Fibroblast of skin of left quadriceps (primary cell): ENCODE measurements at regions not wholly inside any gene's neighbourhood (a gene's known extent, or its start where the extent isn't known, plus 50 kb on each side); places are given as distances from the start of the nearest gene placed in this dataset.
A peak's percentile ranks its signal among the peaks of the same experiment; 100 is the strongest.
"Not testable (repeated sequence)": the region's sequence is repeated elsewhere in the genome, so short reads cannot be mapped to it uniquely, and the experiment has no call there.

Source experiments
- DNase-seq, 2 experiments: peaks; one replicate each; pipeline ENCODE4 v3.0.0-alpha.2; 2013; ENCODE audit warnings: low read depth in 2 of 2

DNA sequence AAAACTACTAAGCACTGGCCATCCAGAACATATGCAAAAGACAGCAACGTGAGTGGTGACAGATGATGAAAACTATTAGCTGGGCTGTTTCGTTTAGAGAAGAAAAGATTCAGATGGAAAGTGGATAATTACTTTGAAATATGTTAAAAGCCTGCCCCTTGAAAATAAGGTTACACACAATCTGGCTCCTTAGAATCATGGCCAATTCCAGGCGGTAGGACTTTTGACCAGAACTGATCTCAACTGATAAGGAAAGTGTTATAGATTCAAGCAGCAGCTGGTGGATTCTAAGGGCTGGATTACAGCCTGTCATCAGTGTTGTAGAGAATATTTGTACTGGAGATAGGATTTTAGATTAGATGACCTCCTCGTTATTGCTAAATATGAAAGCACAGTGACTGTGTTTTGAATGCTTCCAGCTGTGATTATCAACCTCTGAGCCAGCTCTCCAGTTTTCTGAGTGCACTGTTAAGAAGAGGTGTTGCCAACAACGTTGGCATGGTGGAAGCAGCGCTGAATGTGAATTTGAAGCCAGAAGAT is 75.1 kb downstream of the KBTBD2 start:
- not testable (repeated sequence) for DNase-seq

DNA sequence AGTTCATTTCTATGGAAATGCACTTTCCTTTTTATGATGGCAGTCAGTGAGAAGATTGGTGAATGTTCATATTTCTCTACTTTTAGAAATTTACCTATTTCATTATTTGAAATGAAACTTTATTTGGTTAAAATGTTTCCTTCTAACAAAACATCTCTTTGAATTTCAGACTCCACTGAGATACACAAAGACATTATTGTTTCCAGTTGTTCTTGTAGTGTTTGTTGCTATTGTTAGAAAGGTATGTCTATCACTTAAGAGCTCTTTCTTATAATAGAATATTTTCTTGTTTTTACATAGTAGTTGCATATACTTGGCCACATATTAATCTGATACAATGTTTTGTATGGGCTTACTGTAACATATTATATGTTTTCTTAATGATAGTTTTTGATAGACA is 76.8 kb downstream of the KBTBD2 start:
- not testable (repeated sequence) for DNase-seq

DNA sequence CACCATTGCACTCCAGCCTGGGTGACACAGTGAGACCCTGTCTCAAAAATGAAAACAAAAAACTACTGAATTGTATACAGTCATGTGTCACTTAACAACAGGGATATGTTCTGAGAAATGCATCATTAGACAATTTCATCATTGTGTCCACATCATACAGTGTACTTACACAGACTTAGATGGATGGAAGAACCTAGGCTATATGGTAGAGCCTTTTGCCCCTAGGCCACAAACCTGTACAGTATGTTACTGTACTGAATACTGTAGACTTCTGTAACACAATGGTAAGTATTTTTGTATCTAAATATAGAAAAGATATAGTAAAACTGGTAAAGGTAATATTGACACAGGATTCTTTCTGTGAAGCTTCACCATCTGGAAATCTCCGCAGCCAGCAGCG is 81.7 kb downstream of the KBTBD2 start:
- no peak for DNase-seq

DNA sequence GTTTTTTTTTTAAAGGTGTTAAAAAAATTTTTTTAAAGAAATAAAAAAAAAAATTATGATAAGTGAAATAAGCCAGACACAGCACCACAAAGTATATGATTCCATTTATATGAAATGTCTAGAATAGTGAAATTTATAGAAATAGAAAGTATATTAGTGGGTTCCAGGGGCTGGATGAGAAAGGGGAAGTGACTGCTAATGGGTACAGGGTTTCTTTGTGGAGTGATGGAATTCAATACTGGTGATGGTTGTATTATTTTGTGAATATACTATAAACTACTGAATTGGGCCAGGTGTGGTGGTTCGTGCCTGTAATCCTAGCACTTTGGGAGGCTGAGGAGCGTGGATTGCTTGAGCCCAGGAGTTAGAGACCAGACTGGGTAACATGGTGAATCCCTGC is 82.2 kb downstream of the KBTBD2 start:
- no peak for DNase-seq

DNA sequence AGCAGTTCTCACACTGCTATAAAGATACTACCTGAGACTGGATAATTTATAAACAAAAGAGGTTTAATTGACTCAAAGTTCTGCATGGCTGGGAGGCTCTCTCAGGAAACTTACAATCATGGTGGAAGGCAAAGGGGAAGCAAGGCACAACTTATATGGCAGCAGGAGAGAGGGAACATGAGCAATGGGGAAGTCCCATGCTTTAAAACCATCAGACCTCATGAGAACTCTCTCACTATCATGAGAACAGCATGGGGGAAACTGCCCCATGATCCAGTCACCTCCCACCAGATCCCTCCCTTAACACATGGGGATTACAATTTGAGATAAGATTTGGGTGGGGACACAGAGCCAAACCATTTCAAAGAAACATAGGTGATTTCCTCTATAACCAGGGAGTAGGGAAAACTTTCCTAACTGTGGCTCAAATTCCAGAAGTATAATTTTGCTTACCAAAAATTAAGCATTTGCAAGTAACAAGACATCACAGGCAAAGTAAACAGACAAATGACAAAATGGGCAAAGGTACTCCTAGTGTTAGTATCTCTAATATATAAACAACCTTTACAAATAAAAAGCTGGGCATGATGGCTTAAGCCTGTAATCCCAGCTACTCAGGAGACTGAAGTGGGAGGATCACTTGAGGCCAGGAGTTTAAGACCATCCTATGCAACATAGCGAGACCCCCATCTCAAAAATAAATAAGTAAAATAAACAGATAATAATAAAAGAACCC is 88.0 kb downstream of the KBTBD2 start:
- DNase-seq = no peak

DNA sequence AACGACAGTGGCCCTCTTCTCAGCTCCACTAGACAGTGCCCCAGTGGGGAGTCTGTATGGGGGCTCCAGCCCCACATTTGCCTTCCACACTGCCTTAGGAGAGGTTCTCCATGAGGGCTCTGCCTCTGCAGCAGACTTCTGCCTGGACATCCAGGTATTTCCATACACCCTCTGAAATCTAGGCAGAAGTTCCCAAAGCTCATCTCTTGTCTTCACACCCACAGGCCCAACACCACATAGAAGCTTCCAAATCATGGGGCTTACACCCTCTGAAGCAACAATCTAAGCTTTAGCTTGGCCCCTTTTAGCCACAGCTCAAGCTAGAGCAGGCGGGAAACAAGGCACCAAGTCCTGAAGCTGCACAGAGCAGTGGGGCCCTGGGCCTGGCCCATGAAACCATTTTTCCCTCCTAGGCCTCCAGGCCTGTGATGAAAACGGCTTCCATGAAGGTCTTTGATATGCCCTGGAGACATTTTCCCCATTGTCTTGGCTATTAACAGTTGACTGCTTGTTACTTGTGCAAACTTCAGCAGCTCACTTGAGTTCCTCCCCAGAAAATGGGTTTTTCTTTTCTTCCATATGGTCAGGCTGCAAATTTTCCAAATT is 89.2 kb downstream of the KBTBD2 start:
- DNase-seq = no peak

DNA sequence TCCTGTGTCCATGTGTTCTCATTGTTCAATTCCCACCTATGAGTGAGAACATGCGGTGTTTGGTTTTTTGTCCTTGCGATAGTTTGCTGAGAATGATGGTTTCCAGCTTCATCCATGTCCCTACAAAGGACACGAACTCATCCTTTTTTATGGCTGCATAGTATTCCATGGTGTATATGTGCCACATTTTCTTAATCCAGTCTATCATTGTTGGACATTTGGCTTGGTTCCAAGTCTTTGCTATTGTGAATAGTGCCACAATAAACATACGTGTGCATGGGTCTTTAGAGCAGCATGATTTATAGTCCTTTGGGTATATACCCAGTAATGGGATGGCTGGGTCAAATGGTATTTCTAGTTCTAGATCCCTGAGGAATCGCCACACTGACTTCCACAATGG is 98.5 kb downstream of the KBTBD2 start:
- not testable (repeated sequence) for DNase-seq

DNA sequence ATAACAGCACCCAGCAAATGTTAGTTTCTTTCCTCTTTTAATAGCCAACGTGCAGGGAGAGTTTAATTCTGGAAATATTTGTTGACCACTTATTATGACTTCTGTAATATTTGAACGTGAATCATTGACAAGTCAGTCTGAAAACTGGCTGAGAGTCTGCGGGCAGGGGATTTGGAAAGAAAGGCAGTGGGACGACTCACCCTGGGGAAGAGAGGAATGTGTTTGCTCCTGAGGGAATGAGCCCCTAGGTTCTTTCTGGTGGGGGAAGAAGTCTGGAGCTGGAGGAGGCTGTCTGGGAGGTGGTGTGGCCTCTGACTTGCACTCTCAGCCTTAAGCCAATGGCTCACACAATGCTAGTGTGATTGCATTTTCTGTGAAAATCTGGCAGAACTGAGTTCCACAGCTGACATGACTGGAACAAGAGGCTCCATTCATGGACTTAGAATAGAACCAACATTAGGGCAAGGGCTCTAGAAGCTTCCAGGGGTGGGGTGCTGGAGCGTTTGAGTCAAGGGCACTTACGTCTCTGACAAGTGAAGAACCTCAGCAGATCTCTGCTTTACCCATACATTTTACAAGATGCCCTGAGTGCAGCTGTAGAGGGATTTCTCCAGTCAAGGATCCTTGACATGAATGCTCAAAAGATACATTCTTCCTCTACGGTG is 100.7 kb downstream of the KBTBD2 start:
- peak; percentile 83 to 85 for DNase-seq

DNA sequence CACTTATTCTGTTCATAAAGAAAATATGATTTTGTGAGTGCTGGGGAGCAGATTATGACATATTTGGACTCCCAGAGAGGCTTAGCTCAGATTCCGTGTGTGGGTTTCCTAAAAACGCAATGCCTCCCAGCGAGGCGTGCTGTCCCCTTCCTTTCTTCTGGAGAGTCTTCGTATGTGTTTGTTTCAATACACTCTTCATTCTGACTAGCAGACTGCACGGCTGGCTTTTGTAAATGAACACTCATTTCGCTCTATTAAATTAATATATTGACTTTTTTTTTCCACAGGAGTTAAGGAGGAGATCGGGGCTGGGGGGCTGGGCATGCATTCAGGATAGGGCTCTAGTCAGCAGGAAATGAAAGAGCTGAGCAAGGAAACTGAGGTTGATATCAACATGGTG is 102.3 kb downstream of the KBTBD2 start:
- not testable (repeated sequence) for DNase-seq

DNA sequence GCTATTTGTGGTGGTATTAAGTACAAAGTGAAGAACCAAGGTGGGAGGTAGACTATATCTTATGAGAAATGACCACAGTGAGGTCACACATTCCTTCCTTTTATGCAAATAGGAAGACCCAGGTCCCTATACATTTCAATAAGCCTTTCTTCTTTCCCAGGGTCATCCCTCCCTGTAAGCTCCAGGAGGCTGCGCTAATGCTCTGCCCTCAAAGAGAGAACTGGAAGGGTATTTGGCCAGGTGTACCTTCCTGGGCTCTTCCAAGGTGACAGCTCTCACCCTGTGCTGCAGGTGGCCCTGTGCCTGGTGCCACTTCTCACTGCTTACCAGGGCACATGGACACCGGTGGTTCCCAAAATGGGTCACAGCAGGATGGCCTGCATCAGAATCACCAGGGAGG is 103.4 kb downstream of the KBTBD2 start:
- DNase-seq = not testable (repeated sequence)

DNA sequence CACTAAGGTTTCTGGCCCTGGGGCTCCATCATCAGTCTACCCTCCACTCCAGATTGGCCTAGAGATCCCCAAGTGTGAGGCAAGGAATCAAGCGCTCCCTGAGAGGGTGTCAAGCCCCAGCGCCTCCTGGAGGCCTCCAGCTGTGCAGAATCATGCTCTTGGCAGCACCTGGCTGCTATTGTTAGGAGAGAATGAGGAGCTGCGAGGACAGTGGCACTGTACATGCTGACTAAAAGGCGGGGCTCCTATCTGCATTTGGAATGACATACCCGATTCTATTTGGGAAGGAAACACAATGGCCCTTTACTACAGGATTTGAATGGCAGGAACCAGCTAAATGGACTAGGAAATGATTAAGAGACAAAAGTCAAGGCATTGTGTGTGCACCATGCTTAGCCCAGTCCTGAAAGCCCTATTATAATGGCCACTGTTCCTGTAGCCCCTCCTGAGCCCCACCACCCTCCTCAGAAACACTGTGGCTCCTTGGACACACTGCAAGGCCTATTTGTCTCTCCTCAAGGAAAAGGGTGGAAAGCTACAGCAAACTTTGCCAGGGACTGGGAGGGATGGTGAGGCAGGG is 106.1 kb downstream of the KBTBD2 start:
- DNase-seq = not testable (repeated sequence)

DNA sequence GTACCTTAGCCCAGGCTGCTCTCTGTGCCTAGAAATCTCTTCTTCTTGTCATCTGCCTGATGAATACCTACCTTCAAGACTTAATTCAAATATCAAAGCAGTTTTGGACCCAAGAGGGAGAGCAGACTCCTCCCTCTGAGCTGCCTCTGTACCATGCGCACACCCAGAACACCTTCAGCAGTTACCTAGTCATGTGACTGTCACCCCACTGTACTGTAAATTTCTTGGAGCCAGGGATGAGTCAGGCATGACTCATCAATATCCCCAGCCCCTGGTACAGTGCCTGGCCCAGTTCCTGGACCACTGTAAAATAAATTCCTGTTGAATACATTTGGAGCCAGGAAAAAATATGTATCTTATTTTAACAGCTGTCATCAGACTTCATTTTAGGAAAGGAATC is 111.7 kb downstream of the KBTBD2 start:
- not testable (repeated sequence) for DNase-seq

DNA sequence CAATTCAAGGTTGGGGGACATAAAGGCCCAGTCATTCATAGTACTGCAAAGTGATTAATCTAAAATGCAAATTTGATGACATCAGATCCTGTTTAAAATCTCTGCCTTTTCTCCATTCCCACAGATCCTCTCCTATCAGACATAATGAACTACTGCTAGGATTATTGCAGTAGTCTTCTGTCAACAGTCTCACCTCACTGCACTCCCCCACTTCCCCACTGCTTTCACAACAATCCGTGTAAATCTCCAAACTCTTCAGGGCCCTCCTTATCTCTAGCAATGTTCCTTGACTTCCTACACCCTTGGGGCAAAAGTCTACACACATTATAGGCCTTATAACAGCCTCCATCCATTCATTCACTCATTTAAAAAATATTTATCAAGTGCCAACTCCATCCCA is 112.4 kb downstream of the KBTBD2 start:
- no peak for DNase-seq

DNA sequence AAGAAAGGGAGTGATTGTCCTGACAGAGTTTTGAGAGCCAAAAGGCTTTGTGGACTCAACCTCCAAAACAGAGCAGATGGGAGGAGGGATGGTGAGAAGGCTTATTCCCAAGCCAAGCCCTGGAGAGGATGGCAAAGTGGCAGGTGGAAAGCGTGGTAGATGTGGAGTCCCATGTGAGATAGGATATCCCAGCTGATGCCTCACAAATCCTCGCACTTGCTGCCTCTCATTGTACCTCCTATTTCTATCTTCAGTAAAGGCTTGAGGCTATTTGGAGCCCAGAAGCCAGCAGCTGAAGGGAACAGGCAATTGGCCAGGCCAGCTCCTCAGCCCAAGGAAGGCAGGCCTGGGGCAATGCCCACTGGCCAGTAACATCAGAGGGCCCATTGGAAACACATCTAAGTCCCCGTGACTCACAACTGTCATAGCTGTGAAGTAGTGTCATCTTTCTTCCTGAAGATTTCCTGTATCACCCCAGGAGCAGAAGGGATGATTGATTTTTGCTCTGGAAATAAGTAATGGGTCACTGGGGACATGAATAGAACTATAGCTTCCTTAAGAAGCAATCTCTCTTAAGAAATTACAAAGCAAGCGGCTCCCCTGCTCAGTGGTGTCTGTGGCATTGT is 114.4 kb downstream of the KBTBD2 start:
- not testable (repeated sequence) for DNase-seq

DNA sequence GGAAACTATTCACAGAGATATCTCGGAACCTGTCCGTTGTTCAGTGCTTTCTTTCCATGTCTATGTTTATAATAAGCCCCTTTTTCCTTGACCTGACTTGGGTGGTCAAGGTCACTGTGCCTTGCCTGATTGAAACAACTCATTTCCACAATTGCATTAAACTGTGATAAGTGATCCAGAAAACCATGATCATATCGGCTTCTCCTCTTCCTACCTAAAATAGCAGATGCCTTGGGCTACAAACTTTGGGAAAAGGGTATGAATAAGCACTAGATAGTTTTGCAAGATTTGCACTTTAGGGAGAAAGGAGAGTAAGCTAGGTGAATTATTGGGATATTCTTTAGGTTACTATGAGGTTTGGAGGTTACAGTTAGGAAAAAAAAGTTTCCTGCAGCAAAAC is 115.2 kb downstream of the KBTBD2 start:
- not testable (repeated sequence) for DNase-seq

DNA sequence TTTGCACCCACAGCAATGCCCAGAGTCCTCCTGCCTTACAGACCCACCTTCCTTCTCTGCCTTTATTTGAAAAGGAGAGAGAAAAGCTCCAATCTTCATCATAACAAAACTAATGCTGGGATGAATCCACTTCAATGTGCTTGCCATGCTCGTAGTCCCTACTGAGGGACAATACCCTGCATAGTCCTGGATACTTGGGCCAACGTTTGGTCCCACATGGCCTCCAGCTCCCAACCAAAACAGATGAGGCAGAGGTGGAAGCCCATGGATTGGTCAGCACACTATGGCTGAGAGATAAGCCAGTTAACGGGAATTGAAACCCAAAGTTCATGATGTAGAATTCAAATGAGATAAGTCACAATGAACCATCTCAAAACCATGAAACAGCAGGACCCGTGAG is 115.8 kb downstream of the KBTBD2 start:
- DNase-seq = not testable (repeated sequence)

DNA sequence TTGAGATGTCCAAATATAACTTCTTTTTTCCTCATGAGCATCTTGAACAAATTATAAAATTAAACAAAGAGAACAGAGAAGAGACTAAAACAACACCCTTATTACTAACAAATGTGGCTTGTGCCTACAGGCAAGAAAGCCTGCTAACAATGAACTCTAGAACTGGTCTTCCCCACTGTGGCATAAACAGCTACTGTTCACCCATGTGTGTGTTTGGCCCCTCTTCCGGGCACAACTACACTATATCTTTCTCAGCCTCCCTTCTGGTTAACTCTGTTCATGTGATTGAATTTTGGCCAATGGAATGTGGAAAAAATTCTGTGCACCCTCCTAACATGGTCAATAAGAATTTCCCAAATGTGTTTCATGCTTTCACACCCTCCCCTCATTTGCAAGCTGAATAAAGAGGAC is 117.0 kb downstream of the KBTBD2 start:
- DNase-seq = no peak

DNA sequence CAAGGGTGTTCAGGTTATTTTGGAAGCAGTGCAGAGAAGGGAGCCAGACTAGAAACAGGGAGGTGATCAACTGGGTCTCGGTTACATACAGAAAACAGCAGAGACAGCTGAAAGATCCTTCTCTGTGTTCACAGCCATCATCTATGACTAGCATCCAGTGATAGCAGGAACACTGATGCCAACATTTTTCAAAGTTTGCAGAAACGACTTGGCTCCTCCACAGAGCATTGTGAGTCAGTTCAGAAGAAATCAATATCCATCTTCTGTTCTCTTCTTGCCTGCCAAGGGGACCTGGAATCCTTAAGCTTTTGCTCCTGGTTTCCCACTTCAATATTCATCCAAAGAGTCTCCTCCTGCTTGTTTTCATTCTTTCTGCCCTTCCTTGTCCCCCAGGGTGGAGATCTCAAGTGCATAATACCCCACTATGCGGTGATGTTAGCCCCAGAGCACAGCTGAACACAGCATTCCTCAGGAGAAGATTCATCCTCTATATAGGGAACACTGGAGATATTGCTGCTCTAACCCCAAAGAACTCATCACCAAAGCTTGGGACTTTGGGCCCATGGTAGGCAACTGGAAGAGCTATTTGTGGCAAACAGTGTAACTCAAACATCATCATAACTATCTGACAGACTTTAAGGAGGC is 122.6 kb downstream of the KBTBD2 start:
- DNase-seq = not testable (repeated sequence)

DNA sequence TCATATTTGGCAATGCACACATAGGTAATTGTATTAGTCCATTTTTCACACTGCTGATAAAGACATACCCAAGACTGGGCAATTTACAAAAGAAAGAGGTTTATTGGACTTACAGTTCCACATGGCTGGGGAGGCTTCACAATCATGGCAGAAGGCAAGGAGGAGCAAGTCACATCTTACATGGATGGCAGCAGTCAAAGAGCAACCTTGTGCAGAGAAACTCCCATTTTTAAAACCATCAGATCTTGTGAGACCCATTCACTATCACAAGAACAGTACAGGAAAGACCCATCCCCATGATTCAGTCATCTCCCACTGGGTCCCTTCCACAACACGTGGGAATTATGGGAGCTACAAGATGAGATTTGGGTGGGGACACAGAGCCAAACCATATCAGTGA is 123.2 kb downstream of the KBTBD2 start:
- not testable (repeated sequence) for DNase-seq

DNA sequence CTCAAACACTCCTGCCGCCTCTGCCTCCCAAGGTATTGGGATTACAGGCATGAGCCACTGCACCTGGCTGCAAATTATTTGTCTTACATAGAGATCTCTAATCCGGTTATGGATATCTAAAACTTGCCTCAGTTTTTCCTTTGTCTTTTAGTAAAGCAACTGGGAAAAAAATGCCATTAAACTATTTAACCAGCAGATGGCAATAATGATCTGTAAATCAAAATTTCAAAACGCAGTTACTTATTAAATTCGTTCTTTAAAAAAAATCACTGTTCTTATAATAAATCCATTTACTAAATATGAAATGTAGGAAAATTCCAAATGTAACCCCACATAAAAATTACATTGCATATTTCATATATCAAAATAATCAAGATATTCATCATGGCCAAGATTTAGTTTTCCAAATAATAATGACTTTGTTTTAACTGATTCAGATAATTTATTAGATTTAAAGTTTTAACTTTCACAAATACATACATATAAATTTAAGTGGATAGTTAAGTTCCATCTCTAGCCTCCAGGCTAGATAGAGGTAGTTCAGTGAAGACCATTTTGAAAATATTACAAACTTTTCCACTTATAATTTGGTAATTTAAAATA is 125.8 kb downstream of the KBTBD2 start:
- DNase-seq = not testable (repeated sequence)

DNA sequence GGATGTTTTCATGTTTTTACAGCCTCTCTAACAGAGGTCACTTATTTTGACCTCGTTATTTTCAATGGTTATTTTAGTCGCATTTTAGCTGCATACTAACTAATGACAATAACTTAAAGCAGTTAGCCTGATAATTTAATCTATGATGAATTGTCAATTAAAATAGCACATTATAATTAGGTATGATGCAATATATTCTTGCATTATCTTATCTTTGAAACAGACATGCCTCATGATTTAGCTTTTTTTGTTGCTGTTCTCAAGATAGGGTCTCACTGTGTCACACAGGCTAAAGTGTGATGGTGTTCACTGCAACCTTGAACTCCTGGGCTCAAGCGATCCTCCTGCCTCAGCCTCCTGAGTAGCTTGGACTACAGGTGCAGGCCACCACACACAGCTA is 126.4 kb downstream of the KBTBD2 start:
- no peak for DNase-seq
